Kidney glomerular epithelial cell (primary cell): ENCODE measurements at regions not wholly inside any gene's neighbourhood (a gene's known extent, or its start where the extent isn't known, plus 50 kb on each side); places are given as distances from the start of the nearest gene placed in this dataset.

Experiments used
- DNase-seq: peaks from one replicate; lab custom pipeline; 2025; lab: John Stamatoyannopoulos, UW

DNA sequence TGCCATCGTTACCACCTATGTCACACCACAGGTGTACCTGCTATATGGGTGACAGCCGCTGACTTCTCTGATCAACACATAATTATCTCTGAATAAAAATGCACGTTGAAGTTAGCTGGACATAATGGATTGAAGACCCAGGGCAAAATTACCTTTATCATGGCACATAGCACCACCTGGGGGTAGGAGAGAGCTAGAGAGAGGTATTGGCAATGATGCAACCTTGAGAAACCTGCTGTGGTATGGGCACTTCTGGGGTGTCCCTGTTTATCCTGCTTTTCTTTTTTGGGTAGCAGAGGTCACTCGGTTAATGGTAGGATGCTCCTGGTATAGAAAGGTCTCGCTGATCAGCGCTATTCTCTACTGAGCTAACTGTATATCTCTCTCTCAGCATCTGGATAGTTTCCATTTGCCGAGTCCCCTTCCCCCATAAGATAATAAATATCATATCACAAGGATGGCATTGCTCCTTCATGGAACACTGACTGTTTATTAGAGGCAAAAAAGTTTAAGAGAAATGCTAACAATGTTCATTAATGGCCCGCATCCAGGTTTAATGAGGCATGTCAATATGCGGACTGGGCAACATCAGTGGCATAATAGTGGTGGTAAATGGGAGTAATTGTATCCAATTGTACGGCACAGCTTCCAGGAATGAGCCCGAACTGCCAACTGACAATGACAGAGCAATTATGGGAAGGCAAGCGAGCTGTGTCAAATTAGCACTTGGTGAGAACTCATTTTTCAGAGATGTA is 323.1 kb downstream of the TFEC start:
- DNase-seq, result no peak

- DNase-seq, result no peak
Measured at GRCh38 chr7:115704884-115705283, 325.7 kb downstream of the TFEC start.

DNA sequence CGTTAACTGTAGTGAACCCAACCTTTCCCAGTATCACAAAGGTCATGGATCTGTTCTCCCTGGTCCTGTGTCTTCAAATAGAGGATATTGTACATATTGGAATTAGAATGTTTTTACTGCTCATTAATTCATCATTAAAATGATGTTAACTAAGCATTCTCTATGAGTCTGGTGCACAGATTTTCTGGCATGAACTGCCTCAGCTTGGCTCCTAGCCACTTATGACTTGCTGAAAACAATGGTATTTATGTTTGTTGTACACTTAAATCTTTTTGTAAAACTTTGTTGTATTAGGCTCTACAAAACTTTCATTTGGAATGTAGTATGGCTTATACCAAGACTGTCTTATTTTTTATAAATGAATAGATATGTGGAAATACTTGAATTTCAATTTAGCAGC is 329.4 kb downstream of the TFEC start:
- no peak for DNase-seq

DNA sequence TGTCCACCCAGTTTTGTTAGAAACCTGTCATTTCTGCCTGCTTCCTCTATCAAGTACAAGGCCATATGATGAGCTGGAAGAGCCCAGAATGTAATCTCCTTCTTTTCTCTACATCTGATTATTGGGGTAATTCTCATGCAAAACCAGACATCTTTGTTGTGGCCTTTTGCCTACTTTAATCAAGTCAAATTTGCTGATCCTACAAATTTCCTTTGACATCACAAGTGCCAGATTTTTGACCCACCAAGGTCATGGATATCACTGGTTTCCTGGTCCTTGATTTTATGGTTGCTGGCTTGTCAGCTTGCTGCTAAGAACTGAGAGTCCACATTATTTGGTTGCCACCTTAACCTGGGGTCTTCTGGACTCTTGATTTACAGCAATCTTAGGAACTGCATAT is 336.1 kb downstream of the TFEC start:
- no peak for DNase-seq

- no peak for DNase-seq
Measured at GRCh38 chr7:115693779-115694178, 336.8 kb downstream of the TFEC start.

DNA sequence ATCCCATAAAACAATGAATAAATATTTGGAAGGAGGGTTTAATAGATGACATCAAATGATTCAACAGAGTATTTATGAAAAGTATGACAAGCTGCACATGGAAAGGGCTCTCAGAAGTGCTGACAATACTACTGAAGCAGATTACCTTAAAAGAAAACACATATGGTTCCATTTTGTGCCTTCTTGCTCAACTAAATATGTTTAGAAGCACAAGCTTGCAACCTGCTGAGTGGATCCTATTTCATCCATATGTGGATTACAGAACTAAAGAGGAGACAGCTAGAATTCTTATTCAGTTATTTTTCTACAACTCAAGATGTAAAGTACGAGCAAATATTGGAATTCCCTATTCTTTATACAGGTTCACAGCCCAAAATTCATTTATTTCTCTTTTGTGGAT is 340.6 kb downstream of the TFEC start:
- no peak for DNase-seq

- DNase-seq, result no peak
Measured at GRCh38 chr7:115683093-115683492, 347.5 kb downstream of the TFEC start.

DNA sequence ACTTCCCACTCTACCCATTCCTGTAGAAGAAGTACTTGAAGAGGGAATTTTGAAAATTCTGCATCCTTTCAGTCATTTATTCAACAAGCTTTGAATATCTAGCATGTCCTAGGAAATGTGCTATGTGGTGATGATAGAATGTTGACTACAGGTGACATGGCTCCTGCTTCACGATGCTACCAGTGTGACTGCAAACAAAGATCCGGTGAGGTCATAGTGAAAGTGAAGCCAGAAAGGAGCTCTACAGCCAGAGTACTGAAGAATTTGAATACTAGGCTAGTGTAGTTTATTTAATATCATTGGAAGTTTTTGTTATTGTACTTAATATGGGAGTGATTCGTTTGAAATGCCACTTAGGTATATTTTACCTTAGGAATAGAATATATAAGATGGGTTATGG is 348.1 kb downstream of the TFEC start:
- no peak for DNase-seq

DNA sequence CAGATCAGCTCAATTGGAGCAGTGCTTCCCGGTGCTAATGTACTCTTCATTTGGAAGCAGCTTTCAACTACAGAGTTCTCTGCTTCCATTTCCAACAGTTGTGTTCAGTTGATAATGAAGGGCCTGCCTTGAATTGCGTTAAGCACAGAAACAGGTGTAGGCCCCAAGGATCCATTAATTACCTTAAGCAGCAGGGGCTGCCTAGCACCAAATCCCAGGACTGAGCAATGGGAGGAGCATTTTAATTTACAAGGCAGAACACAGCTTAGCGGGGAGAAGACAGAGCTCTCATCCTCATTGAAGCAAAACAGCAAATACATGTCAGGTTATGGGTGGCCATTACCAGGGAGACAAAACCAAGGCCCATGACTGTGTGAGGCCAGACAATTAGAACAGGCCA is 349.6 kb downstream of the TFEC start:
- no peak for DNase-seq

DNA sequence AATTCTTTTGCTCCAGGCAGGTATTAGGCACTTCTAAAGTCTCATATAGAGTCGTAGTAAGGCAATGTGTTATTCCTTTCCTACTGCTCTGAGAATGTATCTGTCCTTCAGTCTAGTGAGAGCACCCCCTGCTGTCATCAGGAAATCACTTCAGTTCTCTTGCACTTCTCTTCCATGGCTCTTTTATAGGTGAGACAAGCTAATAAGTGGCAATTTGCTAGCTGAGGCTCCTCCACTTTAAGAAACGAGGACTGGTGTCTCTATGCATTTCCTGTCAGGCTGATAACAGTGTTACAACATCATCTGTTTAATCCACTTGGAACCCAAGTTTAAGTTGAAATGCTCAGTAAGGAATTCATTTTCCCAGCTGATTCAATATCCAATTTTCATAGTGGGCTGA is 350.6 kb downstream of the TFEC start:
- DNase-seq, result peak; percentile 61

DNA sequence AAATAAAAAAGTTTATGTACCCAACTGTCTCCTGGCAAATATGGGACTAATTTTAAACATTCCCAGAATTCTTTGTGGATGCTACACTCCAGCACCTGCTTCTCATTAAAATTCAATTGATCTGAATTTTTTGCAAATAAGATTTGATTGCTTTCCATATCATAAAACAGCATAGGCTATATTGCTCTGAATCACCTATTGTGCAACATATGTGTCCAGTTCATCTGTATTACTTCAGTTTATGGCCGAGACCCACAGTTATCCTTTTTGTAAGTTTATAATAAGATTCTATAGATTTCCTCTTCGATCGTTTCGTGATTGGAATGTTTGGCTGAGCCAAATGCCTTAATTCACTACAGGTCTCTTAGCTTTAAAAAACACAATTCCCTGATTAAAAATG is 351.1 kb downstream of the TFEC start:
- DNase-seq, result no peak

- no peak for DNase-seq
Measured at GRCh38 chr7:115678086-115678982, 352.2 kb downstream of the TFEC start.

DNA sequence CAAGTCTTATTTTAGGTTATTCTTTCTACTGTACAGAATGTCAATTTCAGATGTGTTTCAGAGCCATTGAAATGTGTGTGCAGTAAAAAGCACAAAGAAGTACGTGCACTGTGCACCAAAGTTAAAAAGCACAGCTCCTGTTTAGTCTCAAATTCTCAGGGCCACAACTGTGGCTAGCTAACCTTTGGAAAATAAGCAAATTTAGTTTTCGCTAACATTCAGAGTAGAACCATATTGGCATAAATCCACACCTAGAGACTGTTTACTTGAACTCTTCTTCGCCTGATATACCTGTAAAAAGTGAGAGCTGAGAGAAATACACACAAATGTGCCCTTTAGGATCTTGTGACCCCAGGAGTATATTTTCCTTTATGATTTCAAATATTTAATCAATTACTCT is 353.9 kb downstream of the TFEC start:
- DNase-seq, result no peak

- DNase-seq, result peak; percentile 17
Measured at GRCh38 chr7:115676080-115676479, 354.5 kb downstream of the TFEC start.

GRCh38 chr7:115674467-115675024 is 356.0 kb downstream of the TFEC start:
- no peak for DNase-seq

GRCh38 chr7:115672024-115672423 is 358.5 kb downstream of the TFEC start:
- DNase-seq, result no peak

DNA sequence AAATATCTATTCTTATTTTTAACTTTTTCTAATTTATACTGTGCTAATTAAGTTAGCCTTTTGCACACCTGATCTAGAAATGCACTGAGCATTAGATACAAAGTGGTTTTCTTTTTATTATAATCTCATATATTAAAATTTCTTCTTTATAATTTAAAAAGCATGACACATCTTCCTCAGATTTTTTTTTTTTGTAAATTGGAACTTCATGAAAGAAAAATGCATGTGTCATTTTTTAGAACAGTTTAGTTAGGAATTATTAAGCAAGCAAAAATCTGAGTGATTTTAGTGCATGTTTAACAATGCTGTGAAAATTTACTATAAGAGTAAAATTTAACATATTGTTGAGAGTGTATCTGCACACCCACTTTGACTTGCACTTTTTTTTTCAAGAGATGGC is 367.9 kb downstream of the TFEC start:
- no peak for DNase-seq

DNA sequence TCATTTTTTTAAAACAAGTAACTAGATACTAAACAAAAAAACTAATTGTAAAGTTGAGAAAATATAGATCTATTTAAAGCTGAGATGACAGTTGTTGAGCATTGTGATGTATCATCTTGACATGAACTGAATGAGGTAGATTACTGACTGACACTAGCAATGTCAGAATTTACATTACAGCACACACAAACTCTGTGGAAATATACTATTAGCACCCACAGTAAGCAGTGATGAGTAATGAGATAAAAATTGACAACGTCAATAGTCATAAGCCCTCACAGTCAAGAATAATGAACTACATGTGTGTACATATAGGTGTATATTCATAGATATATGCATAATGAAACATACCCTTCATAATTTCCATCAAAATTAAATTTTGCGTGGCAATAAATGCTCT is 368.4 kb downstream of the TFEC start:
- DNase-seq, result no peak

GRCh38 chr7:115658223-115658622 is 372.3 kb downstream of the TFEC start:
- DNase-seq, result no peak

- DNase-seq, result peak; percentile 71
Measured at GRCh38 chr7:115654384-115655214, 376.0 kb downstream of the TFEC start.

DNA sequence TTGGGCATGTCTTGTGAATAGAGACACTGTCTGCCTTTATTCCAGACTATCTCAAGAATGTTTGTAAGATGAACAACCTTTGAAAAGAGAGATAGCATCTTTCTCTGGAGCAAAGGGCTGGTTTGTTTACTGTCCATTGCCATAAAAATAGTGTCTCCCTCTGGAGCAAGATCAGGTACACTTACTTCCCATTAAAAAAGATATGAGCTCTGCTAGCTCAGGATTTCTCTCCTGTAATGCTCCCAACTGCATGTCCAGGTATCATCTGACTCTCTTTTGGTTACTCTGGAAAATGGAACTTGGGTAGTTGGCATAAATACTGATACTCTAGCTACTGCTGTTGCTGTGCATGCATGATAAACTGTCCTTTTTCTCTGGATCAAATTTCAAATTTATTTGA is 381.1 kb downstream of the TFEC start:
- DNase-seq, result no peak

- DNase-seq, result no peak
Measured at GRCh38 chr7:115647712-115648111, 382.9 kb downstream of the TFEC start.
